ENCODE measurements at regions not wholly inside any gene's neighbourhood (a gene's known extent, or its start where the extent isn't known, plus 50 kb on each side); places are given as distances from the start of the nearest gene placed in this dataset.

- WGBS (ENCODE audit: insufficient coverage, low coverage, missing lambda C conversion rate) = 0% methylated on average over 1 of the region's 1 CpG
These were observed 280.9 kb upstream of the TCF4 start for GRCh38 chr18:55868909-55869308.

More at GRCh38 chr18:55868909-55869308, 280.9 kb upstream of the TCF4 start:
- ChIA-PET POLR2A (no interaction called here), CTCF (ENCODE audit: low intra/inter-chr PET ratio) (no interaction called here)
- TF ChIP-seq, protein P1, sequence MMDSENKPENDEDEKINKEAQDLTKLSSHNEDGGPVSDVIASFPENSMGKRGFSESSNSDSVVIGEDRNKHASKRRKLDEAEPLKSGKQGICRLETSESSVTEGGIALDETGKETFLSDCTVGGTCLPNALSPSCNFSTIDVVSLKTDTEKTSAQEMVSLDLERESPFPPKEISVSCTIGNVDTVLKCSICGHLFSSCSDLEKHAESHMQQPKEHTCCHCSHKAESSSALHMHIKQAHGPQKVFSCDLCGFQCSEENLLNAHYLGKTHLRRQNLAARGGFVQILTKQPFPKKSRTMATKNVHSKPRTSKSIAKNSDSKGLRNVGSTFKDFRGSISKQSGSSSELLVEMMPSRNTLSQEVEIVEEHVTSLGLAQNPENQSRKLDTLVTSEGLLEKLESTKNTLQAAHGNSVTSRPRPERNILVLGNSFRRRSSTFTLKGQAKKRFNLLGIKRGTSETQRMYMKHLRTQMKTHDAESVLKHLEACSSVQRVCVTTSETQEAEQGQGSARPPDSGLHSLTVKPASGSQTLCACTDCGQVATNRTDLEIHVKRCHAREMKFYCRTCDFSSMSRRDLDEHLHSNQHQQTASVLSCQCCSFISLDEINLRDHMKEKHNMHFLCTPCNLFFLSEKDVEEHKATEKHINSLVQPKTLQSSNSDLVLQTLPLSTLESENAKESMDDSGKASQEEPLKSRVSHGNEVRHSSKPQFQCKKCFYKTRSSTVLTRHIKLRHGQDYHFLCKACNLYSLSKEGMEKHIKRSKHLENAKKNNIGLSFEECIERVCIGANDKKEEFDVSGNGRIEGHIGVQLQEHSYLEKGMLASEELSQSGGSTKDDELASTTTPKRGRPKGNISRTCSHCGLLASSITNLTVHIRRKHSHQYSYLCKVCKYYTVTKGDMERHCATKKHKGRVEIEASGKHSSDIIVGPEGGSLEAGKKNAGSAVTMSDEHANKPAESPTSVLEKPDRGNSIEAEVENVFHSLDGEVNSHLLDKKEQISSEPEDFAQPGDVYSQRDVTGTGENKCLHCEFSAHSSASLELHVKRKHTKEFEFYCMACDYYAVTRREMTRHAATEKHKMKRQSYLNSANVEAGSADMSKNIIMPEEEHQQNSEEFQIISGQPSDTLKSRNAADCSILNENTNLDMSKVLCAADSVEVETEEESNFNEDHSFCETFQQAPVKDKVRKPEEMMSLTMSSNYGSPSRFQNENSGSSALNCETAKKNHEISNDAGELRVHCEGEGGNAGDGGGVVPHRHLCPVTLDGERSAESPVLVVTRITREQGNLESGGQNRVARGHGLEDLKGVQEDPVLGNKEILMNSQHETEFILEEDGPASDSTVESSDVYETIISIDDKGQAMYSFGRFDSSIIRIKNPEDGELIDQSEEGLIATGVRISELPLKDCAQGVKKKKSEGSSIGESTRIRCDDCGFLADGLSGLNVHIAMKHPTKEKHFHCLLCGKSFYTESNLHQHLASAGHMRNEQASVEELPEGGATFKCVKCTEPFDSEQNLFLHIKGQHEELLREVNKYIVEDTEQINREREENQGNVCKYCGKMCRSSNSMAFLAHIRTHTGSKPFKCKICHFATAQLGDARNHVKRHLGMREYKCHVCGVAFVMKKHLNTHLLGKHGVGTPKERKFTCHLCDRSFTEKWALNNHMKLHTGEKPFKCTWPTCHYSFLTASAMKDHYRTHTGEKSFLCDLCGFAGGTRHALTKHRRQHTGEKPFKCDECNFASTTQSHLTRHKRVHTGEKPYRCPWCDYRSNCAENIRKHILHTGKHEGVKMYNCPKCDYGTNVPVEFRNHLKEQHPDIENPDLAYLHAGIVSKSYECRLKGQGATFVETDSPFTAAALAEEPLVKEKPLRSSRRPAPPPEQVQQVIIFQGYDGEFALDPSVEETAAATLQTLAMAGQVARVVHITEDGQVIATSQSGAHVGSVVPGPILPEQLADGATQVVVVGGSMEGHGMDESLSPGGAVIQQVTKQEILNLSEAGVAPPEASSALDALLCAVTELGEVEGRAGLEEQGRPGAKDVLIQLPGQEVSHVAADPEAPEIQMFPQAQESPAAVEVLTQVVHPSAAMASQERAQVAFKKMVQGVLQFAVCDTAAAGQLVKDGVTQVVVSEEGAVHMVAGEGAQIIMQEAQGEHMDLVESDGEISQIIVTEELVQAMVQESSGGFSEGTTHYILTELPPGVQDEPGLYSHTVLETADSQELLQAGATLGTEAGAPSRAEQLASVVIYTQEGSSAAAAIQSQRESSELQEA (IDR thresholded peaks at IDR 0.05; ENCODE audit: low read depth) = no peak
- TF ChIP-seq ZNF274 (IDR thresholded peaks at IDR 0.05; ENCODE audit: borderline replicate concordance, low read depth, low read length) (no peak), ZNF3 (CRISPR knock-in tag; IDR thresholded peaks at IDR 0.05) (no peak), ZNF764 (CRISPR knock-in tag; IDR thresholded peaks at IDR 0.05; ENCODE audit: low read depth) (no peak), ZC3H11A (IDR thresholded peaks at IDR 0.05; ENCODE audit: low read depth, low read length) (no peak), MTF1 (CRISPR knock-in tag; IDR thresholded peaks at IDR 0.05; ENCODE audit: borderline replicate concordance) (no peak), NONO (IDR thresholded peaks at IDR 0.05; ENCODE audit: low read depth in 2 of 2, low read length in 1 of 2) (no peak), ZNF431 (CRISPR knock-in tag; IDR thresholded peaks at IDR 0.05) (no peak), PCBP1 (IDR thresholded peaks at IDR 0.05; ENCODE audit: low read depth, low read length, poor library complexity, severe bottlenecking) (no peak), GMEB1 (CRISPR knock-in tag; IDR thresholded peaks at IDR 0.05) (no peak), ZNF583 (CRISPR knock-in tag; IDR thresholded peaks at IDR 0.05) (no peak)
- Histone ChIP-seq H3K9ac (ENCODE audit: insufficient read depth in 1 of 2, low read depth in 2 of 2, low read length in 2 of 2) (no peak overlapping the region), H4K20me1 (replicated peaks; ENCODE audit: control insufficient read depth, insufficient read depth, low read length) (no peaks in the 10 kb centered on the region), H2AFZ (ENCODE audit: low read depth, low read length) (no peak overlapping the region), H3K4me2 (ENCODE audit: insufficient read depth, low read length) (no peak overlapping the region), H3K79me2 (ENCODE audit: control insufficient read depth, insufficient read depth, low read length) (no peaks in the 10 kb centered on the region), H3K9me1 (ENCODE audit: control insufficient read depth, insufficient read depth, low read length) (no peaks in the 10 kb centered on the region), H3K9me3 (replicated peaks; ENCODE audit: control insufficient read depth, insufficient read depth, low read depth, low read length) (no peaks in the 10 kb centered on the region), H3K4me3 (no peak overlapping the region), H3K36me3 (ENCODE audit: control insufficient read depth, insufficient read depth, low read length) (no peaks in the 10 kb centered on the region), H3K27me3 (ENCODE audit: control insufficient read depth in 2 of 2, insufficient read depth in 2 of 2, low read length in 2 of 2) (peaks cover 3 to 6% of the 10 kb centered on the region in 2 experiments; a peak in 3 of 5 replicates), H3K4me1 (replicated peaks in 1 of 2; ENCODE audit: control insufficient read depth in 2 of 2, insufficient read depth in 2 of 2, low read length in 2 of 2) (no peaks in the 10 kb centered on the region), H3K27ac (ENCODE audit: extremely low read depth, low read depth, low read length) (no peak overlapping the region)
- FAIRE-seq (no peak), ATAC-seq (no peak), DNase-seq (ENCODE audit: extremely low read depth in 1 of 4, low spot score in 3 of 4) (no peak)
- no TSS peak for BruUV-seq (replicated peaks)
- intact Hi-C loops (cut with micrococcal nuclease) (loop anchor here (10.0 kb wide), 1 partner anchor 454 kb away; no protein-coding TSS in a partner anchor), in situ Hi-C loops (cut with MboI) (no loop called here)
